Stimulated activated naive CD8-positive, alpha-beta T cell treated with anti-CD3 and anti-CD28 coated beads, Interleukin-15, Interleukin-2, amounts not matched to agents 100 ng/mL and 50 ng/mL, for 24 hours (primary cell): ENCODE measurements at regions not wholly inside any gene's neighbourhood (a gene's known extent, or its start where the extent isn't known, plus 50 kb on each side); places are given as distances from the start of the nearest gene placed in this dataset.

ENCODE experiments used
- H3K27ac Mint-ChIP-seq: one replicate; pipeline ENCODE4 v1.8.0; 2021; ENCODE audit warnings: mild to moderate bottlenecking, mixed read lengths
- H3K27me3 Mint-ChIP-seq: one replicate; pipeline ENCODE4 v1.8.0; 2021; ENCODE audit warnings: mixed read lengths
- H3K36me3 Mint-ChIP-seq: one replicate; pipeline ENCODE4 v1.8.0; 2021; ENCODE audit warnings: low read depth, mixed read lengths
- H3K4me1 Mint-ChIP-seq: one replicate; pipeline ENCODE4 v1.8.0; 2021; ENCODE audit warnings: low read depth, mixed read lengths
- H3K4me3 Mint-ChIP-seq: one replicate; pipeline ENCODE4 v1.8.0; 2021; ENCODE audit warnings: mild to moderate bottlenecking, mixed read lengths
- H3K9me3 Mint-ChIP-seq: one replicate; pipeline ENCODE4 v1.8.0; 2021; ENCODE audit warnings: mixed read lengths

DNA sequence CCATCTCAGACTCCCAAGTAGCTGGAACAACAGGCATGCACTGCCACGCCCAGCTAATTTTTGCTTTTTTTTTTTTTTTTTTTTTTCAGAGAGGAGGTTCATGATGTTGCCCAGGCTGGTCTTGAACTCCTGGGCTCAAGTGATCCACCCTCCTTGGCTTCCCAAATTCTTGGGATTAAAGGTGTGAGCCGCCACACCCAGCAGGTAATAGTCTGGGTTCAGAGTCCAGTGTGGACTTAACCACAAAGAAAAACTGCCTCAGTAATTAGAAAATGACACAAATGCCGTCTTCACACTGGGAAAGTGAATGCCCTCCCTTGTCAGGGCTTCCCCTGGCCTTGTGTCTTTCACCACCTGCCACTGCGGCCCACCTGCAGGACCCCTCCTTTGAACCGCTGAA, 101.1 kb downstream of the RAB11FIP2 start:
- no peaks in the 10 kb centered on the region for H3K4me1 Mint-ChIP-seq
- no peak overlapping the region for H3K27ac Mint-ChIP-seq
- H3K9me3 Mint-ChIP-seq, result no peaks in the 10 kb centered on the region
- H3K36me3 Mint-ChIP-seq, result no peaks in the 10 kb centered on the region
- no peak overlapping the region for H3K4me3 Mint-ChIP-seq
- peaks cover 24% of the 10 kb centered on the region for H3K27me3 Mint-ChIP-seq

DNA sequence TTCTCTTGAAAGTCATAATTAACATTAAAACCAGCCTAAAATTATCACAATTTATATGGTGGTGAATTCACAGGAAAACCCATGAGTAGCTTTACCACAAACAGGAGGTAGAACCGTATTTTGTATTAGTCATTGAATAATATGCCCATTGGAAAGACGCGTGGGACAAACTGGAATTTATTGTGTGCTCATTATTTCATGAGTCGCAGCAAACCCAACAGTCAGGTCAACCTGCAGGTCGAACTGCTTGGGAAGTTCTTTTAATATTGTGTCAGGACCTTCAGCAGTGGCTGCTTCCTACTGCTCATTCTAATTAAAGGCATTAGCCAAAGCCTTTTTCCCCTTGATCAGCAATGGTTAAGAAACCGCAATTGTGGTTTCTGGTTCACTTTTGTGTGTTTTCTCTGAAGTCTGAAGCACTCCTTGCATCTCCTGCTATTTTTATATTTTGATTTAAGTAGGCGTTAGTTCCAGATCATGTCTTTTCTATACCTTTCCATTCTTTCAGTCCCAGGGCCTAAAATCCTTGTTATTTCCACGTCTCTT, 100.1 kb downstream of the RAB11FIP2 start:
- Mint-ChIP-seq H3K36me3 (no peaks in the 10 kb centered on the region), H3K9me3 (no peaks in the 10 kb centered on the region), H3K27me3 (peaks cover 27% of the 10 kb centered on the region), H3K4me3 (no peak overlapping the region), H3K27ac (no peak overlapping the region), H3K4me1 (no peaks in the 10 kb centered on the region)

DNA sequence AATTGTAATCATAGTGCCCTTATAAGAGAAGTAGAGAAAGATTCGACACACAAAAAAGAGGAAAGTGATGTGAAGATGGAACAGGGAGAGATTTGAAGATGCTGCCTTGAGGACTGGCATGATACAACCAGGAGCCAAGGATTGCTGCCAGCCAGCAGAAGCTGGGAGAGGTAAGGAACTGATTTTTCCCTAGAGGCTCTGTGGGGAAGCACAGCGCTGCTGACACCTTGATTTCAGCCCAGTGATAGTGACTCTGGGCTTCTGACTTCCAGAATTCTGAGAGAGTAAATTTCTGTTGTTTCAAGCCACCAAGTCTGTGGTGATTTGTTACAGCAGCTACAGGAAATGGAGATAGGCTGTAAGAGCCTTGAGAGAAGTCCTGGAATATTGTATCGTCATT, 98.2 kb downstream of the RAB11FIP2 start:
- Mint-ChIP-seq H3K4me1 (no peaks in the 10 kb centered on the region), H3K27me3 (peaks cover 14% of the 10 kb centered on the region), H3K36me3 (no peaks in the 10 kb centered on the region), H3K4me3 (no peak overlapping the region), H3K27ac (no peak overlapping the region), H3K9me3 (no peaks in the 10 kb centered on the region)

DNA sequence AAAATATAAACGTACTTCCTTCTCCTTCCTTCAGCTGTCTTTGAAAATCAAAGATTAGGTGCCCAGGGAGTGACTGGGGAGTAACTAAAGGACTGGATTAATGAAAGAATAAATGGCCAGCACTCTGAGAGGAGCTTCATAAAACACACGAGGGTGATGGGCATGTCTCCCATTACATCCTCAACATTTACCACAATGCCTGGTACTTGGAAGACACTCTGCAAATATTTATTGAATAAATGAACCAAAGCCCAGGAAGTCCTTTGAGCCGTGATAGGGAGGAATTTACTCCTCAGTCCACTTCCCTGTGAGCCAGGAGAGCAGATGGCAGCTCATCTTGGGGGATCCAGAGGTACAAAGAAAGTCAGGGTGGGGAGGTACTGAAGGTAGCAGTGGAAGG, 96.3 kb downstream of the RAB11FIP2 start:
- Mint-ChIP-seq H3K4me1 (no peaks in the 10 kb centered on the region), H3K27ac (no peak overlapping the region), H3K9me3 (no peaks in the 10 kb centered on the region), H3K36me3 (no peaks in the 10 kb centered on the region), H3K27me3 (peaks cover 11% of the 10 kb centered on the region), H3K4me3 (no peak overlapping the region)
